IMR-90 (cell line): ENCODE measurements at regions not wholly inside any gene's neighbourhood (a gene's known extent, or its start where the extent isn't known, plus 50 kb on each side); places are given as distances from the start of the nearest gene placed in this dataset.

Source experiments
- ATAC-seq: fragments of 200-7000 bp; cut with Tn5 transposase; 2 replicates; pipeline ENCODE4 v1.9.1; 2020; ENCODE audit warnings: low read depth, mild to moderate bottlenecking, moderate library complexity
- BruUV-seq: library from RNA; stranded (reverse); fragments of 400-500 nt; replicated peaks from 2 replicates; lab custom pipeline; 2021; lab: Mats Ljungman, UMichigan
- CTCF ChIA-PET: fragments of 300-600 bp; formaldehyde crosslinking; extraction: SDS; loops from one replicate; lab custom pipeline; 2021; ENCODE audit warnings: antibody characterized with exemption; lab: Yijun Ruan, JAX
- POLR2A ChIA-PET: fragments of 300-600 bp; sonication (Branson Sonifier 250); formaldehyde crosslinking; loops from one replicate; lab custom pipeline; 2022; ENCODE audit warnings: antibody characterized with exemption; ENCODE audit not compliant: unreplicated experiment; lab: Charles Lee
- DNase-seq: peaks from one replicate; pipeline ENCODE4 v3.0.0; 2013
- H2AFZ ChIP-seq: replicated peaks from 2 replicates; pipeline ENCODE3; 2013; ENCODE audit warnings: low read length, mild to moderate bottlenecking; ENCODE audit not compliant: poor library complexity
- H2AK5ac ChIP-seq: 2 replicates; pipeline ENCODE4 v1.6.1; 2013; ENCODE audit warnings: low read depth, low read length, inconsistent platforms
- H2AK9ac ChIP-seq: replicated peaks from 2 replicates; pipeline ENCODE3; 2013; ENCODE audit warnings: mild to moderate bottlenecking, low read depth, low read length, moderate library complexity; ENCODE audit not compliant: poor library complexity
- H2BK120ac ChIP-seq: 2 replicates; pipeline ENCODE4 v1.6.1; 2013; ENCODE audit warnings: low read depth, low read length, inconsistent platforms
- H2BK15ac ChIP-seq: 3 replicates; pipeline ENCODE4 v1.6.1; 2013; ENCODE audit warnings: low read depth, low read length, inconsistent platforms
- H2BK20ac ChIP-seq: 2 replicates; pipeline ENCODE4 v1.6.1; 2013; ENCODE audit warnings: low read depth, mild to moderate bottlenecking, inconsistent platforms, low read length, moderate library complexity
- H2BK5ac ChIP-seq: 2 replicates; pipeline ENCODE4 v1.6.1; 2013; ENCODE audit warnings: mild to moderate bottlenecking, low read depth, low read length, inconsistent platforms; ENCODE audit not compliant: poor library complexity, severe bottlenecking
- H3K14ac ChIP-seq: replicated peaks from 2 replicates; pipeline ENCODE4 v1.6.1; 2013; ENCODE audit warnings: low read depth, low read length, inconsistent platforms
- H3K18ac ChIP-seq: 2 replicates; pipeline ENCODE4 v1.6.1; 2013; ENCODE audit warnings: low read depth, low read length, control low read depth
- H3K23ac ChIP-seq: 2 replicates; pipeline ENCODE4 v1.6.1; 2013; ENCODE audit warnings: low read depth, low read length, inconsistent platforms
- H3K27ac ChIP-seq: 2 replicates; pipeline ENCODE4 v1.5.1; 2013; ENCODE audit warnings: mild to moderate bottlenecking, control low read depth, low read length; ENCODE audit not compliant: insufficient read depth
- H3K27me3 ChIP-seq: 2 replicates; pipeline ENCODE4 v1.6.1; 2013; ENCODE audit warnings: low read length; ENCODE audit not compliant: control insufficient read depth, insufficient read depth
- H3K36me3 ChIP-seq: 2 replicates; pipeline ENCODE4 v1.6.1; 2013; ENCODE audit warnings: low read length, mixed read lengths; ENCODE audit not compliant: control insufficient read depth, insufficient read depth
- H3K4ac ChIP-seq: 2 replicates; pipeline ENCODE4 v1.6.1; 2013; ENCODE audit warnings: low read depth, low read length, inconsistent platforms
- H3K4me1 ChIP-seq: 2 replicates; pipeline ENCODE4 v1.6.1; 2013; ENCODE audit warnings: low read length, mixed read lengths; ENCODE audit not compliant: control insufficient read depth, insufficient read depth
- H3K4me2 ChIP-seq: 2 replicates; pipeline ENCODE4 v1.6.1; 2013; ENCODE audit warnings: low read depth, mild to moderate bottlenecking, control low read depth, low read length, moderate library complexity
- H3K4me3 ChIP-seq: 2 replicates; pipeline ENCODE4 v1.5.1; 2013; ENCODE audit warnings: low read depth, mild to moderate bottlenecking, control low read depth, low read length, moderate library complexity; ENCODE audit not compliant: insufficient read depth
- H3K56ac ChIP-seq: 2 replicates; pipeline ENCODE4 v1.6.1; 2013; ENCODE audit warnings: low read length, inconsistent platforms; ENCODE audit not compliant: insufficient read depth; ENCODE audit errors: extremely low read depth
- H3K79me1 ChIP-seq, 2 experiments: 2 replicates each; pipeline ENCODE4 v1.6.1; 2013; ENCODE audit warnings: low read length in 2 of 2, inconsistent platforms in 1 of 2, low read depth in 1 of 2
- H3K9ac ChIP-seq: 2 replicates; pipeline ENCODE4 v1.6.1; 2013; ENCODE audit warnings: low read depth, low read length, control low read depth
- H3K9me1 ChIP-seq: 2 replicates; pipeline ENCODE4 v1.6.1; 2013; ENCODE audit warnings: low read length, inconsistent platforms; ENCODE audit not compliant: insufficient read depth
- H3K9me3 ChIP-seq: 2 replicates; pipeline ENCODE4 v1.6.1; 2013; ENCODE audit warnings: low read length; ENCODE audit not compliant: control insufficient read depth, insufficient read depth
- H4K20me1 ChIP-seq: 2 replicates; pipeline ENCODE4 v1.6.1; 2013; ENCODE audit warnings: low read length, inconsistent platforms; ENCODE audit not compliant: insufficient read depth
- H4K5ac ChIP-seq: 2 replicates; pipeline ENCODE4 v1.6.1; 2013; ENCODE audit warnings: mild to moderate bottlenecking, low read depth, low read length, control low read depth
- H4K8ac ChIP-seq, 2 experiments: 2 replicates each; pipeline ENCODE4 v1.6.1; 2013; ENCODE audit warnings: low read depth in 2 of 2, low read length in 2 of 2, control low read depth in 1 of 2, inconsistent platforms in 1 of 2
- H4K91ac ChIP-seq: 2 replicates; pipeline ENCODE4 v1.6.1; 2013; ENCODE audit warnings: low read depth, low read length, inconsistent platforms; ENCODE audit not compliant: insufficient read depth
- CTCF ChIP-seq: conservative IDR thresholded peaks from 2 replicates; pipeline ENCODE4 v1.5.1; 2012; ENCODE audit warnings: mild to moderate bottlenecking, low read depth, low read length, improper control_type of control experiment
- RAD21 ChIP-seq: IDR thresholded peaks from 2 replicates; pipeline ENCODE4 v1.6.1; 2012; ENCODE audit warnings: low read length, improper control_type of control experiment
- RCOR1 ChIP-seq: IDR thresholded peaks from 2 replicates; pipeline ENCODE4 v1.6.1; 2012; ENCODE audit warnings: mild to moderate bottlenecking, low read length, improper control_type of control experiment; ENCODE audit not compliant: insufficient replicate concordance
- SMC3 ChIP-seq: fragments of 150-350 bp; IDR thresholded peaks from 2 replicates; pipeline ENCODE4 v1.6.1; 2016; ENCODE audit warnings: low read depth, mild to moderate bottlenecking, antibody characterized with exemption, low read length, moderate library complexity
- WGBS, 2 experiments: methylation state at CpG; one replicate each; pipeline versions ENCODE4 v1.1.5 to v1.1.7; 2013; ENCODE audit warnings: missing lambda C conversion rate in 2 of 2; ENCODE audit not compliant: insufficient read length in 1 of 2; ENCODE audit errors: extremely low coverage in 2 of 2; 5-methylcytosine and 5-hydroxymethylcytosine counted together
- dilution Hi-C: fragments of 300-500 bp; cut with HindIII; formaldehyde crosslinking; loops from one replicate; pipeline ENCODE4 v1.14.3; 2018; ENCODE audit warnings: low sequenced_read_pairs; ENCODE audit not compliant: unreplicated experiment
- in situ Hi-C: fragments of 300-500 bp; cut with MboI; formaldehyde crosslinking; loops from 3 replicates; pipeline ENCODE4 v1.14.3; 2019; ENCODE audit warnings: low sequenced_read_pairs, inconsistent platforms, mixed read lengths
- intact Hi-C: fragments of 100-400 bp; cut with micrococcal nuclease; formaldehyde crosslinking; loops from 2 replicates; pipeline ENCODE4 v1.10.0; 2022

GRCh38 chr11:11157185-11157584 lies 195.9 kb downstream of the CSNK2A3 start:
- H4K20me1 ChIP-seq = no peaks in the 10 kb centered on the region
- DNase-seq (peak; percentile 8), ATAC-seq (peak; percentile 42; the same call in 1 of the 2 replicates)
- ChIA-PET POLR2A (no interaction called here), CTCF (interaction anchor here (0.6 to 1.6 kb wide), 7 partner anchors 9 to 490 kb away, joined by 3 to 4 read pairs (median 3); no protein-coding TSS in a partner anchor)
- H3K56ac ChIP-seq = no peak overlapping the region
- no peak overlapping the region for H2AK5ac ChIP-seq
- H3K18ac ChIP-seq = no peak overlapping the region
- H2BK5ac ChIP-seq = no peak overlapping the region
- peaks cover 49% of the 10 kb centered on the region for H3K27me3 ChIP-seq
- H3K27ac ChIP-seq = no peak overlapping the region
- no peak overlapping the region for H4K5ac ChIP-seq
- H2BK20ac ChIP-seq = no peak overlapping the region
- H3K36me3 ChIP-seq = no peaks in the 10 kb centered on the region
- no peaks in the 10 kb centered on the region for H3K79me1 ChIP-seq
- in situ Hi-C loops (no loop called here), intact Hi-C loops (loop anchor here (1.0 to 5.0 kb wide), 2 partner anchors 129 to 630 kb away; no protein-coding TSS in a partner anchor), dilution Hi-C loops (no loop called here)
- H4K91ac ChIP-seq = no peak overlapping the region
- no peak overlapping the region for H2BK15ac ChIP-seq
- no peak overlapping the region for H3K4me2 ChIP-seq
- no peaks in the 10 kb centered on the region for H3K9me3 ChIP-seq
- H3K14ac ChIP-seq = no peak overlapping the region
- no peak overlapping the region for H4K8ac ChIP-seq
- no peak overlapping the region for H2AFZ ChIP-seq
- no peak overlapping the region for H2AK9ac ChIP-seq
- H3K4me3 ChIP-seq = no peak overlapping the region
- no peak overlapping the region for H3K4ac ChIP-seq
- H2BK120ac ChIP-seq = no peak overlapping the region
- TF ChIP-seq SMC3 (0 out of 2 replicates have a peak, but pooled peaks have one; percentile 21), RCOR1 (no peak), CTCF (peak; percentile 38), RAD21 (peak; percentile 44)
- no peaks in the 10 kb centered on the region for H3K4me1 ChIP-seq
- no peaks in the 10 kb centered on the region for H3K9me1 ChIP-seq
- BruUV-seq = no TSS peak
- no peak overlapping the region for H3K9ac ChIP-seq
- H3K23ac ChIP-seq = no peak overlapping the region
- WGBS, 2 experiments = no CpG with 5 or more reads among the region's 7 CpGs
